Activated CD4-positive, alpha-beta T cell treated with anti-CD3 and anti-CD28 coated beads, Interleukin-2, amount 50 U/mL, for 48 hours (primary cell): ENCODE measurements at regions not wholly inside any gene's neighbourhood (a gene's known extent, or its start where the extent isn't known, plus 50 kb on each side); places are given as distances from the start of the nearest gene placed in this dataset.
"Not testable (repeated sequence)": the region's sequence is repeated elsewhere in the genome, so short reads cannot be mapped to it uniquely, and the experiment has no call there.

Source experiments
- DNase-seq, 2 experiments: peaks; one replicate each; pipeline ENCODE4 v3.0.0-alpha.2; 2020

DNA sequence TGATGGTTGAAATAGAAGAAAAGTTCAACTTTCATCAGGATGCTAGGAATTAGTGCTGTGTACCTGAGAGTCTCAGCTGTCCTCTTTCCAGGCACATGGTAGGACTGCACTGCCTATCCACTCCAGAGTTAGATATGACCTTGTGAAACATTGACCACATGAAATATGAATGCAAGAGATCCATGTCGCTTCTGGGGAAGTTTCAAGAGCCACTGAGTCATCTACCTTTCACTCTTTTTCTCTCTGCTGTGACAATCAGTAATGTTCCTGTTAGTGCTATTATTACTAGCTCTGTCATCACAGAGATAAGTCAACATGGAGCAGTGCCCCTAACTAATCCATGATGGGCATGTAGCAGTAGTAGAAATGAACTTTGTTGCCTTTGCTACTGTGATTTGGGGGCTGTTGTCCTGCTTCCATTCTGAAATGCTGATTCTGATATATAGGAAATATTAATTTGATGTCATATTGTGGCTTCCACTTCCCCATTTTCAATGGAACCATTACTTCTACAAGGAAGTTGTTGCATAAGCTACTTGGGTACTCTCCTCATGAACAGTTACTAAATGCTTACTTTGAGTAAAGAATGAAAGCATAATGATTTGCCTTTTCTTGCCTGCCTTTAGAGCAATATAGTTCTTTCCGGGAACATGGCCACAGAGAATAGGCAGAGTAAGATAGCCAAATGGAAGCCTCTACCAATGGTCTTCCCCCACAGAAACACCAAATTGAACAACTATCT lies 192.8 kb upstream of the ZNF521 start:
- DNase-seq: no peak

DNA sequence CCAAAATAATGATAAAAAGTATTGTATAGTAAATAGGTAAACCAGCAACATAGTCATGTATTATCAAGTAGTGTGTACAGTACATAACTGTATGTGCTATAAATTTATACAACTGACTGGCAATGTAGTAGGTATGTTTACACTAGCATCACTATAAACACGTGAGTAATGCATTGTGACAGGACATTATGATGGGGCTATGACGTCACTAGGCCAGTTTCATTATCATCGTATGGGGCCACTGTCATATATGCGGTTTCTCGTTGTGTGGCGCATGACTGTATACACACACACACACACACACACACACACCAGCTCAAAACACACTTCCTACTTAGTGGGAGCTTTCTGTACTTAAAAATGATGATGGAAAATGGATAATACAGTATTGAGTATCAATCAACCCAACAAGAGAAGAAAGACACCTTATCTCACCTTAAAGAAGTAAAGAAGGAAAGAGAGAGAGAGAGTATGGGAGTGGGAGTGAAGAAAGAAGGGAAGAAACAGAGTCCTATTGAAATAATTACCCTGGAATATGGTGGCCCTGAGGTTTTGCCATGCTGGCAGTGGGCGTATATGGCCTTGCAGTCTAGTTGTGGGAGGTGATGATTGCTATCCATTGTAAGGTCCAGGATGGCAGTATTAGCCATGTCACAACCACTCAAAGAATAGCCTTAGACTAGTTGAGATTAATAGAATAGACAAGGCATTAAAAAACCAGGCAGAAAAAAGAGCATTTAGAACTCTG lies 186.4 kb upstream of the ZNF521 start:
- DNase-seq: no peak

DNA sequence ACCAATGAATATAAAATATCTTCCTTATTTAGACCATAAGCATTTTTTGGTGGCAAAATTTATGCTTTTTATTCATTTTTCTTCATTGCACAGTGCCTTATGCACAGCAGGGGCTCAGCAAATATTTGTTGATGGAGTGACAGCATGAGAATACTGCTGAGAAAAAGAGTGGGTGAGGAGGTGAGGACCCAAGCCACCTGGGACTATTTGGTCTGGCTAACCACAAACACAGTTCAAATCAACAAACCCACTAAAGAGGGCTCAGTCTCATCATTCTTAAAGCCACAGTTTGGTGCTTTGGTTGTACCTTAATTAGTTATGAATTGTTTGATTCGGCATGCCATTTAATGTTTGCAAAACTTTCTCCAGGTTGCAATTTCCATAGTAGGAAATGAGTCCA lies 183.5 kb upstream of the ZNF521 start:
- no peak for DNase-seq

DNA sequence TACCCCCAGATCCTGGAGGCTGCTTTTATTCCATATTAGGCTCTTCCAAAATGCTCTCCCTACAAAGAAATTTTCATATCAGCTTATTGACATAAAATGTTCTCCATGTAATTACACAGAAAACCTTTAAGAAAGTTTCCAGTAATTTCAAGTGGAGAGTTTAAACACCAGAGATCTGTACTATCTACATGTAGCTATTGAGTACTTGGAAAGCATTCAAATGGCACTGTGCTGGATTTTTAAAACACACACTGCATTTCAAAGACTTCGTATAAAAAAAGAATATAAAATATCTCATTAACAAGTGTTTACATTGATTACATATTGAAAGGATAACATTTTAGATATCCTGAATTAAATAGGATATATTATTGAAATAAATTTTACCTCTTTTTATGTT lies 182.4 kb upstream of the ZNF521 start:
- no peak for DNase-seq

DNA sequence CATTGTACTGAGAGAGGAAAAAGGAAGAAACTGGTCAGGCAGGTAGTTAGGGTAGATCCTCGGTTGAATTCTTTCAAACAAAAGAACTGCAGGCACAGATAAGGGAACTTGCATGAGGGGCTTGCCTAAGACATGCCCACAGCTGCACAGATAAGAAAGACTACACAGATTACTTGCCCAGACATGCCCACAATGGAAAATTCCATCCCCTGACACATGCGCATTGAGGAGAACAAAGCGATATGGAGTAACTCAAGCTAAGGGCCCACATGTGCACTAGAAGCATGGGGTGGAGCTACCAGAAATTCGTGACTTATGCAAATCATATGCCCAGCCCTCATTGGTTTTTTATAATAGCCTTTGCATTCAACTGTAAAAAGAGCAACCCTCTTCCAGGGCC lies 181.3 kb upstream of the ZNF521 start:
- no peak for DNase-seq

DNA sequence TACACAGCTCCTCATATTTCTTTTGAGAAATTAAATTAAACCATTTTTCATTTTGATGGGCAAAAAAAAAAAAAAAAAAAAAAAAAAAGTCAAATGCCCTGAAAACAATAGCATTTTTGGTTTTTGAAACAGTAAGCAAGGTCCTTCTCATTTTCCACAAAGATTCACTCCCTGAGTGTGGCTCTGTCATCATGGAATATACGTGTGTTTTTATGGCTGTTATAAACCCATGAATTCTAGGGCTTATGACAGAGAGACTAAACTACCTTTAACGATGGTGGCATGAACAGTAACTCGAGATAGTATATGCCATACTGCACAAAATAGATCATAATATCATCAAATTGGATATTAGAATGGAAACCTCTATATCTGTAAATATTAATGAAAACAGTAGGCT lies 179.2 kb upstream of the ZNF521 start:
- DNase-seq: no peak

DNA sequence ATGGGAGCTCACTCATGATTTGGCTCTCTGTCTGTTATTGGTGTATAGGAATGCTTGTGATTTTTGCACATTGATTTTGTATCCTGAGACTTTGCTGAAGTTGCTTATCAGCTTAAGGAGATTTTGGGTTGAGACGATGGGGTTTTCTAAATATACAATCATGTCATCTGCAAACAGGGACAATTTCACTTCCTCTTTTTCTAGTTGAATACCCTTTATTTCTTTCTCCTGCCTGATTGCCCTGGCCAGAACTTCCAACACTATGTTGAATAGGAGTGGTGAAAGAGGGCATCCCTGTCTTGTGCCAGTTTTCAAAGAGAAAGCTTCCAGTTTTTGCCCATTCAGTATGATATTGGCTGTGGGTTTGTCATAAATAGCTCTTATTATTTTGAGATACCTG lies 173.8 kb upstream of the ZNF521 start:
- not testable (repeated sequence) for DNase-seq

DNA sequence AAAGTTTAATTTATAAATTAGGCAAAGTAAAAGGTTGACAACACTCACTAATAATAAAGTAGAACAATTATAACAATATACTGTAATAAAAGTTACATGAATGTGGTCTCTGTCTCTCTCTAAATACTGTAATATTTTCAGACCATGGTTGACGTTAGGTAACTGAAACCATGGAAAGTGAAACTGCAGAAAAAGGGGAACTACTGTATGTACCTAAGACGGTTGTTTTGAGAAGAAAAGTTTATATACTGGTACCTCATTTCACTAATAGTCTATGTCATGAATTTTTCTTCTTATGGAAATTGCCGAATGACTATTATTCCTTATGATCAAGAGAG lies 166.7 kb upstream of the ZNF521 start:
- DNase-seq: no peak

DNA sequence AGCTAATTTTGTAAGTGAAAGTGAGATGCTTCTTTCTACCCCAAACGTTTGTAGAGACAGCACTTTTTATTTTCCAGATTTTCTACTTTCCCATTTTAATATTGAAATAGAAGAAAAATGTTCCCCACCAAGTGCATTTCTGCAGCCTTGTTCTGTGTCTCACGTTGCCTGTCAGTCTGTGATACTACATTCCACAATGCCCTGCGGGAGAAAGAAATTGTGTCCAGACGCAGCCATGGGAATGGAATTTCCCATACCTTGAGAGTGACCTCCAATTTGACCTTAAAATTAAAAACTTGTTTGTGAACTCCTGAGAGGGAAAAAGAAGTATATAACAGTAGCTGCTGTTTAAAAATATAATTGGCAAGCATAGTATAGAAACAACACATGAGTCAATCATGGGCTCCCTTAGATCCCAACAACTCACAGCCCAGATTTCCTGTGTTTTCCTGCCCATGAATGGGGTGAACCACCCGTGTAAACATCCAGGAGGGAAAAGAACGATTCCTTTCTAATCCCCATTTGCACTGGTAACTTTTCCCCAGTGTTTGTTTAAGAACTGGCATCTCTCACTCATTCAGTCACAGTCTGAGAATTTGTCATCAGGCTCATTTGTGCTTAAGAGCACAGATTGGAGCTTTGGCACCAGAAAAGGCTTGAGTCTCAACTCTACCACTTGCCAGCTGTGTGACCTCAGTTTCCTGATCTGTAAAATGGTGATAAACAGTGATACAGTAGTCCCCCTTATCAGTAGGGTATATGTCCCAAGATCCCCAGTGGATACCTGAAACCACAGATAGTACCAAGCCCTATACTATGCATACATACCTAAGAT lies 166.1 kb upstream of the ZNF521 start:
- no peak for DNase-seq

DNA sequence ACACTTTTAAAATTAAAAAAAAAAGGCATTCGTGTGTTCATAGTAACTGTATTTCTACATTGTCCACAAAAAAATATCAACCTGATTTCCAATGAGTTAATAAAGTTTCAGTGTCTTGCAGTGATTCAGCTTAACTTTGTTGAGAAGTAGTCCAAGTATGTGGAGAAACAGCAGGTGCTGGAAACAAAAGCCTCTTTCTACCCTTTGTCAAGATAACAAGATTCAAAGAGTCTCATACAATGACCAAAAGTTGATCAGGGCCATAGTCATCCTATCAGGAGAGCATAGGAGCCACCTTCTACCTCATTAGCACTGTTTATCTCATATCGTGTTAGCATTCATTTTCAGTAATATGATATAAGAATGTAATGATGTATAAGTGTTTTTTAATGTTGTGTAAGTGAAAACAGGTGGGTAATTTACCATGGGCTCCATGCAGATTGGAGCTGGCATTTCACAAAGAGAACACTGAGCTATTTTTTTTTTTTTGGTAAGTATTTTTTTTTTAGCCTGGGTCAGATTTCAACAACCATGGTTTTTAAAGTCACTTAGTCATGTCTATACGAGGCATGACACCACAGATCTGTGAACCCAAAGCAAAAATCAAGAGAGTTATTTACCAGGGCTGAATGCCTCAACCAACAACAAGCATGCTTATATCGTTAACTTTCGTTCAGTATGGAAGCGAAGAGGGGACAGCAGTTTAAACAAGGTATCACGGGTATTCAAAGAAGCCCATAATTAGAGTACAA lies 165.0 kb upstream of the ZNF521 start:
- DNase-seq: no peak

DNA sequence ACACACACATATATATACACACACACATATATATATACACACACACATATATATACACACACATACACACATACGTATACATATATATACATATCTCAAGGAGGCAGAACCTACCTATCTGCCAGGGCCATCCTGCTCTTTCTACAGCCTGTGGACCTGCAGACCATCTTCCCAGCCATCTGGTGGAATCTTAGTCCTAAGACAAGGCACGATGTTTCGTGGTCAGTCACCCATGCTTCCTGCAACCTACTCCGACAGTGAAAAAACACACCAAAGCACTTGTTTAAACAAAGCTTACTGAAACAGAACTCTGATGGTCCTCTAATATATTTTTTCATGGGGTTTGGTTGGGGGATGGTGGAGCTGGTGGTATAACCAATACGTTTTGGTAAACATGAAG lies 164.2 kb upstream of the ZNF521 start:
- DNase-seq: no peak

DNA sequence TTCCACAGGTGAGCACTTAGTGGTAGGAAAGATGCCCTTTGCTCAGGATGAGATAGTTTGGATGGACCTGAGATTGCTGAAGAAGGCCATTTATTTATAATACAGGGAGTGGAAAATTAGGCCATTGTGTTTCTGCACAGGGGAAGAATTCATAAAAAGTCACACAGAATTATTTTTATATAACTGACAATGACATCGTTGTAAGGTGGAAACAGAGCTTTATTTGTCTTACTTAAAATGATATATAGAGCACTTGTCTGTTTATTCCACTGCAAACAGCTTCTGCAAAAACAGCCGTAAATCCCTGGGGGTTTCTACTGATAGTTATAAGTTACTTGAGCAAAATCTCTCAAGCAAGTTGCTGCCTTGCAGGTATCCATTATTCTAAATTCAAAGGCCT lies 158.1 kb upstream of the ZNF521 start:
- no peak for DNase-seq

DNA sequence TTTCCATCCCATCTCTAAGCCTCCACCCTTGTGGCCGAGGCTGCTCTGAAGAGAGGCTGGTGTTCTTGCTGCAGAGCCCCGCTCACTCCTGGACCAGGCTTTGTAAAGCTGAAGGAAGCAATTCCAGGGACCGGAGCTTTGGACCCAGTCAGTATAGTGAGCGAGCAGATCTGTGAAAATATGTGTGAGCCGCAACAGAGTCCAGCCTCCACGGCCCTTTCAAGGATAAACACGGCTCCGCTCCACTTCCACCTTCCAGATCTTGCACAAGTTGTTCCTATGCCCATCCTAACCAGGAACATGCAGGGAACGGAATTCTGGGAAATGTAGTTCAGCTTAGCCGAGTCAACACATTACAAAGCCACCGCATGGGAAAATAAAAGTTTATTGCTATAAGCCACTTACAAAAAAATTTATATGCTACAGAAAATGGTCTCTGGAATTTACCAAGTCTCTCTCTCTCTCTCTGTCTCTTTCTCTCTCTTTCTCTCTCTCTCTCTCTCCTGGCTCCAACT lies 151.7 kb upstream of the ZNF521 start:
- no peak for DNase-seq

DNA sequence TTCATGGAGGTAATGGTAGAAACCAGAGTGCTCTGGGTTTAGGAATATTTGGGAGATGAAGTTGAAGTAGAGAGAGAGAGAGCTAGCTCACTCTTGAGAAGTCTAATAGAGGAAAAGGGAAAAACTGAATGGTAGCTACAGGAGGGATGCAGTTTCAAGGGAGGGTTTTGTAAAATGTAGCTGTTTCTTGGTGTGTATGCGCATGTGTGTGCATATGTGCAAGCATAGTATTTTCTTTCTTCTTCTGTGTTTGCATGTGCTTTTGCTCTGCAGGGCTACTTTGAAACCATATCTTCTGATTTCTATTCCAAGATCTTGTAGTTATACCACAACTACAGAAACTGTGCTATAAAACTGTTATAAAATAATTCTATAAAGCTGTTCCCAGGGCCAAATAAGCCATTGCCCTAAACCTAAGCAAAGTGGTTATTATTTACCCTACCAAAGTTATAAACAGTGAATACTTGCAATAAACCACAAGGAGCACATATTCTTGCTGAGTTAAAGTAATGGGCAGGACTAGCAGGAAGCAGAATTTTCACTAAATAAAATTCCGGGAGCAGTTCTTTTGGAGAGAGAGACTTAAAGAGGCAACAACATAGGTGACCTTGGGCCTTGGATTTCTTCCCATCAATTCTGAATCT lies 145.3 kb upstream of the ZNF521 start:
- DNase-seq: no peak

DNA sequence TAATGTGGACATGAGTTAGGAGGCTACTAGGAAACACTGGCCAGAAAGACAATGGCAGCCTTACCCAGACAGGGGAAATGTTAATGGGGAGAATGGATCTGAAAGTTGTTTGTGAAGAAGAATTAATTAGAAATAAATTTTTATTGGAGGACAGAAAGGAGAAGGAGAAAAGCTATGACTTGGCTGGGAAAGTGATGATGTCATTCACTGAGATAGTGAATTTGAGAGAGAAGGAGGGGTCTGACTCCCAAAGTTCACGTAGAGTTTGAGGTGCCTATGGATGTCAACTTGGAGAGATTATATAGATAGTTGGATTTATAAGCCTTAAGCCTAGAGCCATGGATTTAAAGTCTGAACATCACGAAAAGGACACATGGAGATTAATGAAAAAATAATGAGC lies 144.6 kb upstream of the ZNF521 start:
- no peak for DNase-seq

DNA sequence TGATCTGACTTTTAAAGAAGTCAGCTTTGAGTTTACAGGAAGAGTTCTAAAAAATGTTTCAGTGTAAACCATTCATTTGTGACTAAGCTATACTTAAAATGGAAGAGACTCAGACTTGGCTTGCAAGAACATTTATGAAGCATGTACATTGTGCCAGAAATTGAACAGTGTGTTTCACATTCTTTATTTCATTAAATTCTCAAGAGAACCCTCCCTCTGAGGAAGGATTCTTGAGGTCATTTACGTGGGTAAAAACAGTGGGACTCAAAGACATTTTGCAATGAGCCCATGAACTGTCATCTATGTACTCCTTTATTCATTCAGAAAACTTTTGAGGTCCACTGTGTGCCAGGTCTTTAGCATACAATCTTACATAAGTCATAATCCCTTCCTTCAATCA lies 143.6 kb upstream of the ZNF521 start:
- DNase-seq: no peak

DNA sequence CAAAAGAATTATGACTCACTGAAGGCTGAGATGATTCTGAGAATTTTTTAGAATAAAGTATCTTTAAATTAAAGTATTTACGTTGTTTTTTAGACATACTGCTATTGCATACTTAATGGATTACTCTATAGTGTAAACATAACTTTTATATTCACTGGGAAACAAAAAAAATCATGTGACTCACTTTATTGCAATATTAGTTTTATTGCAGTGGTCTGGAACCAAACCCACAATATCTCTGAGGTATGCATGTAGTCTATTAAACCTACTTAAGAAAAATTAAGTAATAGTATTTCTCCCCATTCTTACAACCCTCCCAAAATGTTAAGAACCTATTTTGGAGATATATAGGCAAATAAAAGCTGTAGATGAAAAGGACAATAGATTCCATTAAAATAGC lies 142.9 kb upstream of the ZNF521 start:
- no peak for DNase-seq

DNA sequence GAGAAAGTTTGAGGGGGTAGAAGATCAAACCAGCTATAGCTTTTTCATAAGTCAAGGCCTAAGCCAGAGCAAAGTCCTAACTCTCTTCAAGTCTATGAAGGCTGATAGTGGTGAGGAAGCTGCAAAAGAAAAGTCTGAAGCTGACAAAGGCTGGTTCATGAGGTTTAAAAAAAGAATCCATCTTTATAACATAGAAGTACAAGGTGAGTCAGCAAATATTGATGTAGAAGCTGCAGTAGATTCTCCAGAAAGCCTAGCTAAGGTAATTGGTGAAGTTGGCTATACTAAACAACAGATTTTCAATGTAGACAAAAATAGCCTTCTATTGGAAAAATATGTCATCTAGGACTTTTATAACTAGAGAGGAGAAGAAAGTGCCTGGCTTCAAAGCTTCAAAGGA lies 141.4 kb upstream of the ZNF521 start:
- no peak for DNase-seq

DNA sequence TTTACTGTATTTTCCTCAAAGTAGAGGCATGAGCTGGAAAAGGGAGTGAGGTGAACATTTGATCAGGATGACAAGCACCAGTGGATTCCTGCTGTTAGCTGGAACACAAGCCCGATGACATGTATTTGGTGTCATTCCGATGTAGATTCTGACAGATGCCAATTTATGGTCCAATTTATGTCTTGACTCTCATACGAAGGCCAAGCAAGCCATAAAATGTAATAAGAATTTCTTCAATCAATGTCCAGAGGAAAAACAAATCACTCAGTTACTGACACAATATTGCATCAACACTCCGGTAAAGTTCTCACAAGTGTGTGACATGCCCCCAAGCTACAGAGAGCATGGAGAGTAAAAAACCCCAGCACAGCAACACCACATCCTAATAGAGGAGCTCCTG lies 138.3 kb upstream of the ZNF521 start:
- DNase-seq: no peak

DNA sequence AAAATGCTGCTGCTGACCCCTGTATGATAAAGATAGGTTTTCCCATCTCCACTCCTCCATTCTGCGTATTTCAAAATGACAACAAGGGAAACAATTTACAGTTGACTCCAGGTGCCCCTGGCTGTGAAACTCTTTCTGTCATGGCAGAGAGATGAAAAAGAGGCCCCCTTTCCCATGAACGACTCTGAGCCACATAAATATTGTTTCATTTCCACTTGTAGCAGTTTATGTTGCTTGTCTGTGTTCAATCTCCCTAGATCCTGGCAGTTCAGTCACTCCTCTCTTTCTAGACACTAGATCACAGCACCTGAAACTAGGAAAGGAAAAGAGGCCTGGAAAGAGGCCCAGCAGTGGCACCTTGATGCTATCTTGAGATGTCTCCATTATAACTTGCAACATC lies 121.0 kb upstream of the ZNF521 start:
- DNase-seq: no peak

DNA sequence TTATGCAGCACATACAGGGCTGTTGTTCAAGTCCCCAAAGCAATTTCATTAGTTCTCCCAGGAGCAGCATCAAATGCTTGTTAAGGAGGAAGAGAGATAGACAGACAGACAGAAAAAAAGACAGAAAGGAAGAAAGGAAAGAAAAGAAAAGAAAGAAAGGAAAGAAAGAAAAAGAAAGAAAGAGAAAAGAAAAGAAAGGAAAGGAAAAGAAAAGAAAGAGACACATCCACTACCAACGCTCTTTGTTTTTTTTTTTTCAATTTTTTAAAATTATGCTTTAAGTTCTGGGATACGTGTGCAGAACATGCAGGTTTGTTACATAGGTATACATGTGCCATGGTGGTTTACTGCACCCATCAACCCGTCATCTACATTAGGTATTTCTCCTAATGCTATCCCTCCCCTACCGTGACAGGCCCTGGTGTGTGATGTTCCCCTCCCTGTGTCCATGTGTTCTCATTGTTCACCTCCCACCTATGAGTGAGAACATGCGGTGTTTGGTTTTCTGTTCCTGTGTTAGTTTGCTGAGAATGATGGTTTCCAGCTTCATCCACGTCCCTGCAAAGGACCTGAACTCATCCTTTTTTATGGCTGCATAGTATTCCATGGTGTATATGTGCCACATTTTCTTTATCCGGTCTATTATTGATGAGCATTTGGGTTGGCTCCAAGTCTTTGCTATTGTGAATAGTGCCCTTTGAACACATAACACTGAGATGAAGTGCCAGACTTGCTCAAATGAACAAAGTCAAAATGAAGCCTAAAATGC lies 119.0 kb upstream of the ZNF521 start:
- not testable (repeated sequence) for DNase-seq

DNA sequence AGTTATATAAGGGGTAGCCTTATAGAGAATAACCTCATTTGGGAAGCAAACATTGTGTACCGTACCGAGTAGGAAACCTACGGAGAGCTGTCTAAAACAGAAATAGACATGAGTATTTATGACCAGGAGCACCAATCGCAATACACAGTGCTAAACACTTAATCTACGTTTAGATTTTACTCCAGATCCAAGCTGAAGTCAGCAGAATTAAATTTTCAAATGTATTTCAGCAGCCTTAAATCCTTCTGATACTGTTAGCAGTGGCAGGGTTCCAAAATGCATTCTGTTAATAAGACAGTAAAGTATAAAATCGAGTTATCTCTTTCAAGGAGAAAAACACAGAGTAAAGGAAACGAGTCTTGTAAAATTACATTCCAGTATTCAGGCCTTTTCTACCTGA lies 118.1 kb upstream of the ZNF521 start:
- DNase-seq: no peak
